ENCODE measurements at regions not wholly inside any gene's neighbourhood (a gene's known extent, or its start where the extent isn't known, plus 50 kb on each side); places are given as distances from the start of the nearest gene placed in this dataset.
"Not testable (repeated sequence)": the region's sequence is repeated elsewhere in the genome, so short reads cannot be mapped to it uniquely, and the experiment has no call there.

GRCh38 chr14:25308244-25308643 lies 258.3 kb upstream of the STXBP6 start:
- DNase-seq: peak; percentile 7

DNA sequence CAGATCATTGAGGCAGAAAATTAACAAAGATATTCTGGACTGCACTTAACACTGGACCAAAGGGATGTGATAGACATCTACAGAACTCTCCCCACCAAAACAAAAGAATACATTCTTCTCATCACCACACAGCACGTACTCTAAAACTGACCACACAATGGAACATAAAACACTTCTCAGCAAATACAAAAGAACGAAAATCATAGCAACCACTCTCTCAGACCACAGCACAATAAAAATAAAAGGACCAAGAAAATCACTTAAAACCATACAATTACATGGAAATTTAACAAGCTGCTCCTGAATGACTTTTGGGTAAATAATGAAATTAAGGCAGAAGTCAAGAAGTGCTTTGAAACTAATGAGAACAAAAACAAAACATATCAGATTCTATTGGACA lies 254.0 kb upstream of the STXBP6 start:
- no peak for DNase-seq

- DNase-seq: no peak
Observed at GRCh38 chr14:25298238-25298637, 248.3 kb upstream of the STXBP6 start.

GRCh38 chr14:25290154-25290553 lies 240.2 kb upstream of the STXBP6 start:
- DNase-seq: not testable (repeated sequence)

DNA sequence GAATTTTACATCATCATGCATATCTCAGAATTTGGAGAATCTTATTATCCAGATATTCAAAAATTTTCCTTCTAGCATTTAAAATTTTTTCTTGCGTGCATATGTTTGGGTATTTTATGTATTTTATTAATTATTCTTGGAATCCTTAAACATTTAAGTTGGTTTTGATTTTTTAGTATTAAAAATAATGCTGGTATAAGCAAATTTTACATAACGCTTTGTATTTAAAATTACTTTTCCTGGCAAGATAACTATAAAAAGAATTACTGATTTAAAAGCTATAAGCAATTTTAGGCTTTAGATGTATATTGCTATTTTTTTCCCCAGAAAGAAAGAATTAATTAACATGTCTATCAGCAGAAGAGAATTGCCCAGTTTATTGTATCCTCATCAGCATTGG lies 224.6 kb upstream of the STXBP6 start:
- DNase-seq: no peak

GRCh38 chr14:25267186-25267585 lies 217.2 kb upstream of the STXBP6 start:
- DNase-seq: no peak

DNA sequence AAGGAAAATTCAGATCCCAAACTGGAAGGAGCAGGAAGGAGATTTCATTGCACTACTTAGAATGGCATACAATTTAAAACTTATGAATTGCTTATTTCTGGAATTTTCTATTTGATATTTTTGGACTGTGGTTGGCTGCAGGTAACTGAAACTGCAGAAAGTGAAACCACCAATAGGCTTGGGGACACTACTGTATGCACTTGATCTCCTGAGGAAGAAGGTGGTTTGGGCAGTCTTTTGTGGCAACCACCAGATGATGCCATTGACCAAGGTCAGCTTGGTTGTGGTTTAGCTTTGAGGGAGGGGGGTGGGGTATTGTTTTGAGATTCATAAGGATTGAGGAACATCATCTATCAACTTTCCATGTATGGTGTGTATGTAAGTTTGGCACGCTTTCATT lies 209.5 kb upstream of the STXBP6 start:
- DNase-seq: no peak

DNA sequence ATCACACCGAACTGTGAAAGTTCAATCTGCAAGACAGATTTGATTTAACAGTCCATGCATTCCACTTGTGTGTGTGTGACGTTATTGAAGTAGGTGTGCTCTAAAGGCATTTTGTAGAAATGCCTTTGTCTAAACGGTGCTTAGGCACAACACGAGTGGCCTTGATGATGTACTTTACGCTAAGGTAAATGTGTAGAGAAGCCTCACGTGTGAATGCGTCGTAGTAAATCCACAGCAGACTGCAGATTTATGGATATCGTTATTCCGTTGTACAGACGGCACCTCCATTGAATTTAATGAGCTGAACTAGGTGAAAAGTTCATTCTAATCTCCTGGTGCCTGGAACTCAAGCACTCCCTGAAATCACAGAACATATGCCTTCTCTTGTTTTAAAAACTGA lies 202.8 kb upstream of the STXBP6 start:
- DNase-seq: no peak

- DNase-seq: peak; percentile 7
Observed at GRCh38 chr14:25250516-25250915, 200.6 kb upstream of the STXBP6 start.

- DNase-seq: no peak
Observed at GRCh38 chr14:25247609-25248008, 197.7 kb upstream of the STXBP6 start.

GRCh38 chr14:25246751-25247150 lies 196.8 kb upstream of the STXBP6 start:
- DNase-seq: no peak

DNA sequence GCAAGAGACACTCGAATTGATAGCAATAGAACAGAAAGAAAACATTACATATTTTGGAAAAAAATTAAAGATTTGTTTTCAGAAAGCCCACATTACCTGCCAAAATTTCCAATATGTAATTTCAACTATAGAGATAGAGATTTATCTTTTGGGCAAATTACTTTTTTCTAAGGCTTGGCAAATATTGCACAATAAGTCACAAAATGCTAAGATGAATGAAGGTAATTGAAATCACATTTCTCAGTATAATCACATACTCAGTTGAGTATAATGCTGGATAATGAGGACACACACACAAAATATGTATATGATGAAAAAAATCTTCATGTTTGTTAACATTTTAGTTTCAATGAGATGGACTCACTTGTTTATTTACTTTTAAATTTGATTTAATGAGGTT lies 189.2 kb upstream of the STXBP6 start:
- no peak for DNase-seq

DNA sequence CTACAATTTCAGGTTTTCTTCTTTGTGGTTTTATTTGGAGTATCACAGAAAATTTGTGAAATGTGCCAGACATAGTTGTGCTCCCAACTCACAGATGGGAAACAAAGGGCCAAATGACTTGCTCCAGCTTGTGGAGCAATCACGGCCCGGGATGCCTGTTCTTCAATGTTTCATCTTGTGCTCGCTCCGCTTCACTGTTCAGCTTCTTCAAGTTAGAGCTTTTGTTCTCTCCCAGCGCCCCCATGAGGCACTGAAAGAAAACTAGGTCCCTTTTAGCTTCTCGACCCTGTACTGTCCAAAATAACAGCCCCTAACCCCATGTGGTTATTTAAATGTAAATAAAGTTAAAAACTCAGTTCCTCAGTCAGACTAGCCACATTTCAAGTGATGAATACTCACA lies 187.9 kb upstream of the STXBP6 start:
- peak; percentile 51 for DNase-seq

- DNase-seq: no peak
Observed at GRCh38 chr14:25233613-25234012, 183.7 kb upstream of the STXBP6 start.

DNA sequence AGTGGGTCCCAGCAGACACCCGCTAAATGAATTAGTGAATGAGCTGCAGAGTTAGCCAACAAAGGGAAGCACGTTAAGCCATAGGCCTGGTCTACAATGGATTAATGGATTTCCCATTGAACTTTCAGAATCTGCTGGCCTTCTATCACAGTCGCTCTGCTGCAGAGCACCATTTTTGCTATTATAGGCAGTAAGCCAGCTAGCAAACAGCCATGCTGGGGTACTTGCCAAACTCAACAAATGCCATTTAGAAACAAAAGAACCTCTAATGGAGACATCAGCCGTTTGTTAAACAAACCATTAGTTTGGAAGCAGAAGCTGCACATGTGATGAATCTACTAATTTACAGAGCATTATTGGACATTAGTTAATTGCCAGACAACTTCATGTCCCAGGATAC lies 181.1 kb upstream of the STXBP6 start:
- DNase-seq: peak; percentile 82

DNA sequence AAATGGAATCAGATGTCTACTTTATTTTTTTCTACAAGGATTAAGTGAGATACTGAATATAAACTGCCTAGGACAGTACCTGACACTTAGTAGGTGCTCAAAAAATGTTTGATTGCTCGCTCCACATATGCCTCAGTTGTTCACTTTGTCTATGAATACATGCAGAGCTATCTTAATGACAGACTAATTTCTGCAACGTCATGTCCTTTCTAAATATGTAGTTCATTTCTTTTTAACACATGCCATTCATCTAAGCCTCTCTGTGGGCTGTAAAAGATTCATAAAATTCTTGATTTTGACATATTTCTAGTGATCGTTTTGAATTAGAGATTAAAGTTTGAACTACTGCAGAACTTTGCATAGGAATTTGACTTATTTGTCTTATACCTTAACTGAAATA lies 176.3 kb upstream of the STXBP6 start:
- DNase-seq: no peak

DNA sequence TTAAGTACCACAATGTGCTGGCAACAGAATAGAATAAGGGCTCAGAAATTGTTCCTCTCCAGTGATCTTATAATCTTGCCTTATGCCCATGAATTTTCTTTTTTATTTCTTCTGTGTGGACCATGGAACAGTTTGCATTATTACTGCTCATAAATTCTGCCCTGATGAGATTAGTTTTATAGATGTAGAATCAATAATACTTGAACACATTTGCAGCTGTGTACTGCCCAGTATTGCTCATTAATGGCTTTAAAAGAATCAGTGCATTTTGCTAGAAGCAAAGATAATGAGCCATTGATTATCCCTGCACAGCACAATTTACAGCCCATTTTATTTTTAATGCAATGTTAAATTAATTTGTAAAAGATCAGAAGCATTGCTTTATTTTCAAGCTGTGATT lies 172.3 kb upstream of the STXBP6 start:
- no peak for DNase-seq

DNA sequence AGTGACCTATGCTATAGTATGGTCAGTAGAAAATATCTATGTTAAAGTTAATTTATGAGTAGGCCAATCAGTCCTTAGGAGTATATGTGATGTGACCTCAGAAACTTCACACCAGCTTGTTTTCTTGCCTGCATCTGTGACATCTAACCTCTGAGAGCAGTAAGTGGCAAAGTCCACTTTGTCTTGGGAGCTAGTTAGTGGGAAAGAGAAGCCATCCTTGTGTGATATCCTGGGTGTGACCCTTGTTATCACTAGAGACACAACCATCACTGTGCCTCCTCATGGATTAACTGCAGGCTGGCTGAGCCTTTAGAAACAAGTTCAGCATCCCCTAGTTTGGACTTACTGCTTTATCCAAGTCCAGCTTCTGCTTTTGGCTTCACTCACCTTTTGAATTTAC lies 170.6 kb upstream of the STXBP6 start:
- DNase-seq: no peak

DNA sequence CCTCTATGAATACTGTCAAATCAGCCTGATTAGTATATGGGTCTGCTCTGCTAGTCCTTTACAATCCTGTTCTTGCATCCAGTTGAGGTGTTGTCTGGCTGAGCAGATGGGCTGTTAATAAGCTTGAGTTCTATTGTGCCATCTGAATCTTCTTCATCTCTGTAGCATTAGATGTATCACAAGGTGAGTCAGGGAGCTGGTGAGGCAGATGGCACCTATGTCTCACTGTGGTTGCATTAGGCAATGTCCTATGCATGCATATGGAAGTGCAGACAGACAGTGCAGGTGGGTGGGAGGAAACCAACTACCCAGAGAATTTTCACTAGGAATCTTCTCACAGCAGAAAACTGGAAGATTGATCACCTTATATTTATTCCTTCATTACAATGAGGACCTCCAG lies 165.7 kb upstream of the STXBP6 start:
- no peak for DNase-seq

DNA sequence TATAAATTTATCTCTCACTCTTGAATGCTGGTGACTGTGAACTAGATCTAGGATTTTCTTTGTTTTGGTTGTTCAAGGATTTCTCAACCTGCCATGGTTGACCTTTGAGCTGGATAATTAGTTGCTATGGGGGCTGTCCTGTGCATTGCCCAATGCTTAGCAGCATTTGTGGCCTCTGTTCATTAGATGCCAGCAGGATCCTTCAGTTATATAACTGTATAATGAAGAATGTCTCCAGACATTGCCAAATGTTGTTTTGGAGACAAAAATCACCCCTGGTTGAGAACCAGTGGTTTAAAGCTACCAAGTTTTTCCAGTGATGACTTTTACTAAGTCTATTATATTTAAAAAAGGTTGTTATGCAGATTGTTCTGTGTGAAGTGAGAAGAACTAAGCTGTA lies 147.9 kb upstream of the STXBP6 start:
- DNase-seq: no peak

- no peak for DNase-seq
Observed at GRCh38 chr14:25180221-25180620, 130.3 kb upstream of the STXBP6 start.

DNA sequence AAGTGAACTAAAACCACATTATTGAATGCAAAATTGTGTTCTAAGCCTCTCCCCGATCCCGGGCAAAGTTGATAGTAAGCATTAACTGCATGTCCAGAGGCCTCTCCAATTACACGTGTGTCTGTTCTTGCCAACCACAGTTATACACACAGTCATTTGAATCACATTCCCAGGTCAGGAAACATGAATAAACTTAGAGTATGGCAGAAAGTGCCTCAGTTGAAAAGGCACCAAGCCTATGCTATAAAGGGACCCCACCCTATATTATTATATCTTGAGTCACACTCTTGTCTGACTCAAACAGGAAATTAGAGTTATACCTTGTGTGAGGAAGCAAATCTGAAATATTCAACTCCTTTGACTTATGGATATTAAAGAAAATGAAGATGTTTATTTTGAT lies 128.3 kb upstream of the STXBP6 start:
- DNase-seq: no peak

DNA sequence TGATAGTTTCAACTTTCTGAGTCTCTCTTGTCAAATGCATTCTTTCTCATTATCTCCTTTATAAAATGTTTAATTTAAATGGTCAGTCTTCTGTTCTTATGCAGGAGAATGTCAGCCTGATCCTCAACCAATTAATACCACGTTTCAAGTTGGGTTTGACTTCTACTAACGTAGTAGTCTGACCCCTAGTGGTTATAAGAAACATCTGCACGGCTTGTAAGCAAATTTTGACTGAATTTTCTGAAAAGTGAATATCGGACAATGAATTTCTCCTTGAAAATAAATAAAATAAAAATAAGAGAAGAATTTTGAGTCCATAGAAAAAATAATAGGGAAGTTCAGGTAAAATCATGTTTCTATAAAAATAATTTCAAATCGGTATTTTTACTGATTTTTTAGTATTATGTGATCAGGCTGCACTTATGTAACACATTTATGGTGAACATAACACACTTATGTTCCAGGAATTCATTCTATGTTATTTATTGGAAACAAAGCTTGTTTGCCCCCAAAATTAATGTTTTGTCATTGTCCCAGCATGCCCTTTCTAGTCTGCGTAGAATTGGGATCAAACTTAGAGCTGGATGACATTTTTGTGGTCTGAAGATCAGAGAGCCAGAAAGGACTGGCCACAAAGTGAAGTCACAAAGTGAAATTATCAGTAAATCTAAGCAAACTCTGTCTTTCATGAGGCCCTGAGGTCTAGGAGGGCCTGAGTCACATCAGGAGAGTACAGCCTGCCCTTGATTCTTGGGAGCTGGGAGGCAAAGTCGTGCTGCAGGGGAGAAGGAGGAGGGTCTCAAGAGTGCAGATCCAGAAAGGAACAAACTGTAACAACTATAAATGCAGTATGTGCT lies 101.2 kb upstream of the STXBP6 start:
- peak; percentile 81 for DNase-seq

DNA sequence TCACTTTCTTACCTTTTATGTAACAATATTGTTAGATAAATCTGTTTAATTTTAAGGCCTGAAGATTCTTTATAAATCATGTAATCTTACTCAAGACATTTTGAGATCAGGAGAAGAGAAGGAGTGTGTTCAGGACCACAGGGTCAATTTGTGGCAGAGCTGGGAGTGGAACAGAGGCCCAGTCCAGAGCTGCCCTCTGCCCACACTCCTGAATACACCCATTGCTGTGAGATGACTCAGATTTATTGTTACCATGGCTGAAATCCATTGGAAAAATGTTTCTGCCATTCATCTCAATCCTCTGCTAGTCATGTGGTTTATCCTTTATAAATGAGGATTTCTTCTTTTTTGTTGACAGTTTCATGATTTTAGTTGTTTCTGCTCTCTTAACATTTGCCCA lies 100.5 kb upstream of the STXBP6 start:
- DNase-seq: no peak

GRCh38 chr14:25140411-25140810 lies 90.5 kb upstream of the STXBP6 start:
- DNase-seq: no peak
